RPMI7951 (cell line): ENCODE measurements at regions not wholly inside any gene's neighbourhood (a gene's known extent, or its start where the extent isn't known, plus 50 kb on each side); places are given as distances from the start of the nearest gene placed in this dataset.

Source experiments
- DNase-seq: peaks from one replicate; pipeline ENCODE4 v3.0.0-alpha.2; 2012; ENCODE audit warnings: low read depth

DNA sequence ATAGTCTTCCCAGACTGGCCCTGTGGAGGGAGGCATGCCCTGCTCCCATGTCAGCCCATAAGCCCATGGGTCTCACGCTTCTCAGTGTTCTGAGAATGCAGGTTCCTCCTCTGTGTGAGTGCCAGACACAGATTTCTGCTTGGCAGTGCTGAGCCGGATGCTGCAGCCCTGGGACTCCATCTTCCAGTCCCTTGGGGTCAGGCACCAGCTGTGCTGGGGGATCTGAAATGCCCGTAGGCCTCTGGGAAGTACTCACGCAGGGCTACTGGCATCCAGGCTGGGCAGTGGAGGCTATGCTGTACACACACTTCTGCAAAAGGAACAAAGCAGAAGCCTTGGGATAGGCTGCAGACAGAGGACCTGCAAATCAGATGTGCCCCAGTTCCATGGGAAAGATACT is 1944.6 kb downstream of the EFNA5 start:
- DNase-seq: no peak

DNA sequence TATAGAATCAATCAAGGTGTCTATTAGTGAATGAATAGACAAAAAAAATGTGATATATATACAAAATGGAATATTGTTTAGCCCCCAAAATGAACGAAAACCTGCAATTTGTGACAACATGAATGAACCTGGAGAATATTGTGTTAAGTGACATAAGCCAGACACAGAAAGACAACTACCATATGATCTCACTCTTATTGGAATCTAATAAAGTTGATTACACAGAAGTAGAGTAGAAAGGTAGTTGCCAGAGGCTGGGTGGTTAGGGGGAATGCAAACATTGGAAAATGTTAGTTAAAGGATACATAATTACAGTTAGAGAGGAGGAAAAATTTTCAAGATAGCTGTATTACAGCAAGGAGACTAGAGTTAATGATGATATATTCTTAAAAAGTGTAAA is 1962.3 kb downstream of the EFNA5 start:
- DNase-seq: no peak

DNA sequence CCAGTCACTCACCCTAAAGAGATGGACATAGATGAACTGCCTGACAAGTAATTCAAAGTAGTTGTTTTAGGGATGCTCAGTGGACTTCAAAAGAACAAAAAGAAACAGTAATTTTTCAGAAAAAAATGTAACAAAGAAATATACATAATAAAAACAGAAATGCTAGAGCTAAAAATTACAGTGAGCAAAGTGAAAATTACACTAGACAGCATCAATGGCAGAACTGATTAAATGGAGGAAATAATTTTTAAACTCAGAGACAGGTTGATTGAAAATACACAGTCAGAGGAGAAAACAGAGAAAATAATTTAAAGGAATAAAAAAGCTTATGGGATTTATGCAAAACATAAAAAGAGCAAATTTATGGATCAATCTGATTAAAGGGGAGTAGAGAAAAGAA is 1968.4 kb downstream of the EFNA5 start:
- no peak for DNase-seq

DNA sequence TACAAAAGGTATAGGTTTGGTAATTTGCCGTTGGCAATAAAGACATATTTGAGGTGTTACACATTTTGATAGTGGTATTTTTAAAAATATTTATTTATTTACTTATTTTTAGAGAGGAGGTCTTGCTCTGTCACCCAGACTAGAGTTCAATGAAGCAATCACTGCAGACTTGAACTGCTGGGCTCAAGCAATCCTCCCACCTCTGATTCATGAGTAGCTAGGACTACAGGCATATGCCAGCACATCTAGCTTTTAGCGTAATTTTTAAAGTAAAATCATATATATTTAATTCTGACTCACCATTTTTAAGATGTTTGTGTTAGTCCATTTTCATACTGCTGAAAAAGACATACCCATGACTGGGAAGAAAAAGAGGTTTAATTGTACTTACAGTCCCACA is 1974.3 kb downstream of the EFNA5 start:
- no peak for DNase-seq

DNA sequence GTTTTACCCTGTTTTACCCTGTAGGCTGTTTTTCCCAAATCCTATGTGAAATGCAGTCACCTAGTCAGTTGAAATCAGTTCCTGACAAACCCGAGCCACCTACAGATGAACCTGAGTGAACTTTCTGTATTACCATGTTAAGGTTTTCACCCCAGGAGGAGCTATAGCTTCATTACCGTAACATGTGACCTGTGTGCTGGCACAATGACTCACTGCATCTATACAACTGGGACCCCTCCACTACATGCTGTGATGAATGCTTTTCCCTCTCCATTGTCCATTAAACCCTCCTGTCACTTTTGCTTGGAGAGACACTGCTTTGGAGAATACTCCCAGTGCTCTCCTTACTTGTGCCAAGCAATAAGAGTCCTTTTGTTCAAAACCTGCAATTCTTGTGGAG is 1974.8 kb downstream of the EFNA5 start:
- DNase-seq: no peak

DNA sequence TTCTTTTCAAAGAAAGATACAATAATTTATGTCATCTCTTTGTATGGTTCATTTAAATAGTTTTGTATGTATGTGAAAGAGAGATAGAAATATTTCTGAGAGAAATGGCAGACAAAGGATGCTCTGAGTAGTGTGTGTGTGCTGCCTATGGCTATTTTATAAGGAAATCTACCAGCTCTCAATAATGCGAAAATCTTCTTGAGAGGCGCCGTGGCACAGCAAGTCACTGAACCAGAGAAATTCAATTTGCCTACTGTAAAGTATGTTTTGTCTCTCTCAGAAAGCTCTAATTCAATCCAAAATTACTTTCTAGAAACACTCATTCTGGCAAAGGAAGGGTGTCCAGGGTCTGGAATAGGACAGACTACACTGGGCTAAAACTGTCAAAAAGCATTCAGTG is 1981.1 kb downstream of the EFNA5 start:
- DNase-seq: no peak

DNA sequence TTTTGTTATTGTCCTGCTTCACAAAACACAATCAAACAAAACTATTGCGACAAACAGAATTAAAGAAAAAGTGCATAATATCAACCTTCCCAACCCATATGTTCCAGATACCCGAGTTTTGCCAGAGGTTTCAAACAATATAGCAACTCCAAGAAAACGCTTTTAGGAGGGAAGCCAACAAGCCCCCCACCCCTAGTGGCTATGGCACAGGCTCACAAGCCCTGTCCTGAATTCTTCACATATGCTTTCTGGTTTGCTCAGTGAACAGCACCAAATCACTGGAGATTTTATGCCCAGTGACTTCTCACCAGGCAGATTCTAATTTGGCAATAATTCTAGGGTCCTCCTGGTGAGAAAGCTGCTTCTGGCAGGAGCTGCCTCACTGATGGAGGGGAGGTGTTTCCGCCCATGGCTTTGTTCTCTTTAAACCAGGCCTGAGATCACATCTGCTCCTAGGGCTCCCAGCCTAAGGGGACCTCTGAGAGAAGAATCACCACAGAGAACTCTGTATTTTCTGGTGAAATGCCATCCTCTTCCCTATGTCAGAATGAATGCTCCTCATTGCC is 1982.4 kb downstream of the EFNA5 start:
- DNase-seq: no peak

DNA sequence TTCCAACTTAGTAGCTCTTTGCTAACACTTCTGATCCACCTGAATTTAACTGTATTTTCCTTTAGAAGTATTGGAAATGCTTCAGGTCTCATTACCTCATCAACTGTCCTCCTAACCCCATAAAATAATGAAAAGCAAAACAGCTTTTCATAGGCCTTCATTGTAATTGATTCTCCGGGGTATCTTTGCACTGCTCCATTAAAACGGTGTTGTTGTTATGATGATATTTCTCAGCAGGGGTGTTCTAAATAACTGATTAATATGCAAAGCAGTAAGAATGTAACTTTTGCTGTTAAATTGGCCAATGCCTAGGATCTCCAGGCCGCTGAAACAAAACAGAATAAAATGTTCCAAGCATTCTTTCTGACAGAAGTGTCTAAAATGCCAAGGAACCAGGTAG is 1983.2 kb downstream of the EFNA5 start:
- no peak for DNase-seq

DNA sequence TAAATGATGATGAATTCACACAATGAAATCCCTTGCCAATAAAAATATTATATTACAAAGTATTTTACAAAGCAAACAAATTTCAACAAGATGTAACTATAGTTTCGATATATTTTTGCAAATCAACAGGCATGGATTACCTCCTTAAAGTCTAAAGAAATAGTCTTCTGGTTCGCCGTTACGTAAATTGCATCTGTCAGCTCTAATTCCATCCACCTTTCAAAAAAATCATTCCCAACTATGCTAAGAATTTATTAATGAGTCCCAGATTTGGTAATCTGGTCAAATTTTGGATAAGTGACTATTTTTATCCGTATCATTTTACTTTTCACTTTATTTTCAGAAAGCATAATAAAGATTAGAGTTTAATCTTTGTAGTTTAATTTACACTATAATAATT is 1984.9 kb downstream of the EFNA5 start:
- DNase-seq: no peak

DNA sequence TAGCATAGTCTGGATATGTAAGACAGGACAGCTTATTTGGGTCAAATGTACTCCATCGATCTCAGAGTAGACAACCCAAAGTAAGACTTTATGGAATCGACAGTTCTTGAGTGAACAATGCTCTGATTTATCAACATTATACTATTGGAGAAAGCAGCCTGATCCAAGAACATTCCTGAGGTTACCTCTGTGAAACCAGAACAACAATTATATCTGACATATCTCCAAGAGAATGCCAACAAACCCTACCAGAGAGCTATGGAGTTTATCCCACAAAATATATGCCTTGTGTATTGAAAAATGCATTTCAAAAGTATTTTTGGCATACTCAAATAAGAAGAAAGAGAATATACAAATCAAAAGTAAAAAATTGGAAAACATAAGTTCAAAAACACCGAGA is 1985.9 kb downstream of the EFNA5 start:
- no peak for DNase-seq

DNA sequence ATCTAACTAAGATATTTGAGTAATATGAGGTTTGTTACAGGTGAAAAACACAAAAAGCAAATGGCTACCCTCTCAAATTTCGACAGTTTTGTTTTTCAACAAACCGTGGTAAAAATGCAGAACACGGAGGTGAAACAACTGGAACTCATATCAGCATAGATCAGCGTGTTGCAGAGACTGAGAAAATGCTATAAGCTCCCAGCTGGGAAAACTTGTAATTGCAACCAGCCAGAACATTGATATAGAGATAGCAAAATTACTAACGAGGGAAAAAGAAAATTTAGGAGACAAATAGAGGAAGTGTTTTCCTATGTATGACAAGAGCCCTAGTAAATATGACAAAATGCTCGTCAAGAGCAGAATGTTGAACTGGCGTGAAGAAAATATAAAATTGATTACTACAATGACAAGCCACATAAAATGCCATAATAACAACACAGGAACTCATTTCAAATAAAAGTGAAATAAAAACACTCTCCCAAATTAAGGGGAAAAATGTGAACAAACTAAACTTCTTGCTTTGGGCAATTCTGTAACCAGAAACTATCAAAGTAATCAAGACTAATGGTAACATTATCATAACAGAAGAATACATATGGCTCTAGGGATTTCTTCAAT is 1989.8 kb downstream of the EFNA5 start:
- DNase-seq: no peak

DNA sequence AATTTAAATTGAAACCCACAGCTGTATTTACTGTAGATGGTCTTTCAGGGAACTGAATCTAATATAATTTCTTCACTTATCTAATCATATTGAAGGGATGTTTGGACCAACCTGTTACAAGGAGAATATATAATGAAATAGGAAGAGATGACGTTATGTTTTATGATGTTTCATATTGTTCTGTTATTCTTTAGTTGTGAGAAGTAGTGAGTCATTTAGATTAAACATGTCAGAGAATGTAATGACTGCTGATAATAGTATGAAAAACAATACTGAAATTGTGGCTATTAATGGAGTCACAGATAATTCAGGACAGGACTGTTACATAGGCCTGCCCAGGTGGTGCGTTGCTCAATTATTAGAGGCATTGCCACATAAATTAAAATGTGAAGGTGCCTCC is 1993.4 kb downstream of the EFNA5 start:
- no peak for DNase-seq

DNA sequence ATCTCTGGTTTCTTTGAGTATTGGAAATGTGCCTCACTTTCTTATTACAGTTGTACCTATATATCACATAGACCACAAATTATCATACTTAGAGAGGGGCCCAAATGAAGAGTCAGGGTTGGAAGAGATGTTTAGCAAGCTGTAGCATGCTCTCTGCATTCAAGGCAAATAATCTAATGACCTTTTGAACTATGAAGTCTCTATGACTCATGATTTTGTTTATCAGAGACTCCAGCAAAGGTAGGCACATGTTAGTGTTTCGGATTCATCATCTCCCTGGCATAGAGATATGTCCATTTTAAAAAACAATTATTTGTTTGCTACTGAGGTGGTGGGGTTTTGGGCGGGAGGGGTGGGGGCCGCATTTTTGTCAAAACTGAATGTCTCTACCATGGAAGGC is 2000.1 kb downstream of the EFNA5 start:
- DNase-seq: no peak

DNA sequence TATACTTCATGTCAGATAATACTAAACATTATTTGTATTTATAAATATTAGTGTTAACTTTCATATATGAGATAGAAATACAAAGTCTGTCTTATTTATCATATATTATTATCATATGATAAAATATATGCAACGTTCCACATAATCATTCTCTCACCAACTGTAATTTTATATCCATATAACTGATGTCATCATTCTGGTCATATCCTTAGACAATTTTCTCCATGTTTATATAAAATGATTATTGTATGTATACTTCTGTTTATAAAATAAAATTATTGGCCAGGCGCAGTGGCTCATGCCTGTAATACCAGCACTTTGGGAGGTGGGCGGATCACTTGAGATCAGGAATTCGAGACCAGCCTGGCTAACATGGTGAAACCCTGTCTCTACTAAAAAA is 2007.1 kb downstream of the EFNA5 start:
- no peak for DNase-seq

DNA sequence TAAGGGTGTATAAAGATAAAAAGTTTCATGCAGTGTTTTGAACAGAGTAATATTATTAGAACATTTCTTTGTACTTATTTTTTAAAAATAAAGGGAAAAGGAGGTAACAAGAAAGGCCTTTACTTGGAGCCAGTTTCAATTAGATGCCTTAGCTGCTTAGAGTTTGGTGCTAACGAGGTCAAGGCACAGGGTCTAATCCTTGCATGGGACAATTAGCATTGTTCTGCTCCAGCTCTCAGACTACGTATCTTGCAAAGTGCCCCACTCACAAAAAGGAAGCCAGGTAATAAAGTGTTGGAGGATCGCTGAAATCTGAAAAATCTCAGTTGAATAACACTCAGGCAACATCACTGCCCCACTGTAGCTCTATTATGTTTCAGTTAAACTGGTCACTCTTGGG is 2011.3 kb downstream of the EFNA5 start:
- DNase-seq: no peak

DNA sequence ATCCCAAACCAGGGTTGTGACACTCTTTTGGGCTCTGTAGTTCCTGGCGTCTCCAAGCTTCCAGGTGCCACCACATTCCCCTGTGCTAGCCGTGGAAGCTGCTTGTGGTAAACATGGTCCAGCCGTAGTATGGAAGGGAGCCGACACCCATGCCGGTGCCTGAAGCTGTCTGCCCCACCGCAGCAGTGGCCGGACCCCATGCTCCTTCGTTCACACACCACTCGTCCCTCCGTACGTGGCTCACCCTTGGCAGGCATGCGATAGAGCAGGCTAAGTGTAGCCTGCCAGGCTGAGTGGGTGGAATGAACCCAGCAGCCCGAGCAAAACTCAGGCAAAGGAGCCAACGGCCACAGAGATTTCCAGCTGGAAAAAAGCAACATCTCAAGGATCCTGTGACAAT is 2030.4 kb downstream of the EFNA5 start:
- no peak for DNase-seq

DNA sequence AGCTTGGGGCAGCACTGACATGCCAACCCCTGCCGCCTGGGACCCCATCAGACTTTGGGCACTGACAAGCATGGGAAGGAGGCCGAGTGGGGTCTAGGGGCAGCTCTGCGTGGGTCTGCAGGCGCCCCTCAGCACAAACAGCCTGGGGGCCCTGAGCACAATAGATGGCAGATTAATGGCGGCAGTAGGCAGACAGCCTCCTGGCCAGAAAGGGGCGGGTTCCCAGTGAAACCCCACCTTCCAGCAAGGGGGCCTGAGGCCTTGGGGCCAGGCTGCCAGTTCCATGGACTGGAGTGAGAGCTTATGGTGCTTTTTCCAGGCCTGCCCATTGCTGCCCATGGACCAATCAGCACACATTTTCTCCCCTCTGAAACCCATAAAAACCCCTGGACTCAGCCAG is 2031.2 kb downstream of the EFNA5 start:
- no peak for DNase-seq

DNA sequence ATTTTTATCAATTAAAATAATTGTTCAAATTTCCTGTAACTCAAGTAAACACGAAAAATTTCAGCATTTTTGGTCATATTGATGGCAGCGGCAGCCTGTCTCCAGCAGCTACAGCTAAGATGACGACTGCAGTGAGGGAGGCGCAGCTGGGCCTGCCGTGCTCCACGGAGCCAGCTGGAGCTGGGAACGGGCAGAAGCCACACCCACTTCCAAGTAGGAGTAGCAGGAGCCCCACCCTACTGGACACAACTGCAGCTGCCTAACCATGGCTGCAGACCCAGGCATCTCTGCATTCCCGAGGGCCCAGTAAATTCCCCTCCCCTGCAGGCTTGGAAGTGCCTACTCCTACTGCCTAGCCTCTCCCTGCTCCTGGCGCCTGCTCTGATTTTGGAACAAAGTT is 2031.7 kb downstream of the EFNA5 start:
- no peak for DNase-seq

DNA sequence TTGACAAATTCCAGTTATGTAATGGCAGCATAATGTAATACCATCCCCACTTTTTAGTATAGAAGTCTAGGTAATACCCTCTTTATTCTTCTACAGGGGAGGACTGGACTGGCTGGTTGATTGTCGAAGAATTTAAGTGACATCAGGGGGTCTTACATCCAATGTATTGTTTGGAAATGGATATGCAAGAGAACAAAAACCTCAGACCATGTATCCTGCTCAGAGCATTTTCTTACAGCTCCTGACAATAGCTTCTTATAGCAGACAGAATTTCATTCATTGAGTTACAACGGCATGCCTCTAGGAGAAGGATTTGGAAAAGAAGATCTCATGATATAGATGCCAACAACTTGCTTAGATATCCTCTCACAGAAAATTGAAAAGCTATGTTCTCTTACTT is 2032.3 kb downstream of the EFNA5 start:
- DNase-seq: no peak

DNA sequence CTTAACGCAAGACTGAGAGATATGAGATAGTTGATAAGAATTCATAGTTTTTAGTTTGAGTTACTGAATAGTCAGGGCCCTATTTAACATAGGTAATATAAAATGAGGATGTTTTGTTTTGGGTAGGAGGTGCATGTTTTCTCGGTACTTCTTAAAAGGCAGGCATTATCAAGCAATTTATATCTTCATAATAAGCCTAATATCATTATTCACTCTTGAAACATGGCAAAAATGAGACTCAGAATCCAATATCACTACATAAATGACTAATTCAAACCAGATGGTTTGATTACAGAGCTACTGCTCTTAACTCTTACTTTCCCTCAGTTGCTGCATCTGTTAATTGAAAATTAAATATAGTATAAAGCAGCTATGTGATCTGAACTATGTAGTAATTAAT is 2038.7 kb downstream of the EFNA5 start:
- no peak for DNase-seq

DNA sequence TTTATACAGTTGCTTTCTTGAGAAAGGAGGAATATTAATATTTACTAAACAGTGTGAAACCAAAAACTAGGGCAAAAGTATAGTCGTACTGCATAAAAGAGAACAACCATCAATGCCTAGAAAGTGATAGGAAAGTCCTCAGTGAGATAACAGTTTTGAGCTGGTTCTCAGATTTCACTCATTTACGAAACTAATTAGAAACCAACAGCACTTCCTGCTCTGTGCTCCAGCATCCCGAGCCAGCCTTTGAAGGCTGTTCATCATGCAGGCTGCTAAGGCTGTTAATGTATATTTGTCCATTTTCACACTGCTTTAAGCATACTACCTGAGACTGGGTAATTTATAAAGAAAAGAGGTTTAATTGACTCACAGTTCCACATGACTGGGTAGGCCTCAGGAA is 2039.9 kb downstream of the EFNA5 start:
- no peak for DNase-seq

DNA sequence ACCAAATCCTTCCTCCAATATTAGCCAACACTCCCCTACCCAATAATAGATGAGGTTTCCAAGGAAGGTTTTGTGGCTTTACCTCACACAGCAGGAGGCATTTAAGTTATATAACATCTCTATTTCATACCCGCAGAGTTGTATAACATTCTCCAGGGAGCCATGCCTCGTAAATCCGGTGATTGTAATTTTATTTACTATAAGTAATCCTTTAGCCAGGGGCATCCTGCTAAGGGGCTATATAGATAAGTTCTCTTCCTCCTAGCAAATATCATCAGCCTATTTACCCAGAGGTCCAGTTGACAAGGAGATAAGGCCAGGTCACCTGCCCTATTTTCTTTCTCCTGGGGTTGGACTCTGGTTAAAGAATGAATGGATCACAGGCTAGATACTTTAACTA is 2051.0 kb downstream of the EFNA5 start:
- no peak for DNase-seq

DNA sequence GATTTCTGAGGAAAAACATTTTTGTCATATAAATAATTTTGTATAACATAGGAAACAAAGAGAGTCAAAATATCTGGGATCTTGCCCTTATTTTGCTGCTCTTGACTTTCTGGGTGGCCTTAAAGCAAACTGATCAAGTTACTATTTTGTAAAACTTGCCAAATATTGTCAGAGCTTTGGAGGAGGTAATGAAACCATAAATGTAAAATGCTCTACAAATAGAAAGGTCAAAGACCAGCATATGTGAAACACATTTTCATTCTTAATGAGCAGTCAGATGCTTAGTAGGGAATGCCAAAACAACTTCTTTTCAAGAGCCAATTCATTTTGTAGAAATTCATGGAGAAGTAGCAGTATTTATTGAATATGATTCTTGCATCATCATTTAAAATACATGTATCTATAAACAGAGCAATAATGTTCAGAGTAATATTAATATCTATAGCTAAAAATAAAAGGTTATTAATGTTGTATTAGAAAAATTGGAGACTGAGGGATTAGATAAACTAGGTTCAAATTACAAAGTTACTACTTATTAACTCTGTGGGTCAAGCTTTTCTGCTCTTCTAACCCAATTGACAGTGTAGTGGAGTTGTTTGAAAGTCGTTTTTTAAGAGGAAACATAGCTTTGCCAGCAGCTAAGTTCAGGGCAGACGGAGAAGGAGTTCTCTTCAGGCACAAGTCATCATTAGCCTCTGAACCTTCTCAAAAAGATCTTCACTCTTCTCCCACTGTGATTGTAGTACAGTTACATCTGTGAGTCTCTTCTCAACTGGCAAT is 2053.1 kb downstream of the EFNA5 start:
- DNase-seq: no peak

DNA sequence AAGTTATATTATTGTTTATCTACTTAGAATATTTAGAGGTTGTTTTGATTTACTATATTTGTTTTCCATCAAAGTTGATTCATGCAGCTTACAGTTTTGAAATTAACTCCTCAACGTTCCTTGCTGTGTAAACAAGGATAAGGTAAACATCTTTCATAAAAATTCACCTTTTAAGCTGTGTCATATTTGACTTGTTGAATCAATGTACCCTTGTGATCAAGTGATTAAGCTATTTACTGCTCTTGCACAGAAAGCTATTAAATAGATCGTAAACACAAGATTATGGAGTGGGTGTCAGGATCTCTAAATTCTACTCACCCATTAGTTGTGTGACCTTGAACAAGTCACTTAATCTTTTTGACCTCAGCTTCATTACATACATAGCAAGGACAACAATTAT is 2054.0 kb upstream of the NUDT12 start:
- no peak for DNase-seq
